ENCODE measurements at regions not wholly inside any gene's neighbourhood (a gene's known extent, or its start where the extent isn't known, plus 50 kb on each side); places are given as distances from the start of the nearest gene placed in this dataset.

GRCh38 chr2:42902939-42903709 is 110.7 kb upstream of the HAAO start:
- no peak for TF ChIP-seq CTCF (IDR thresholded peaks at IDR 0.05; ENCODE audit: borderline replicate concordance, insufficient read depth, low read depth, low read length)

GRCh38 chr2:42901076-42901640 is 108.8 kb upstream of the HAAO start:
- H3K4me3 ChIP-seq (ENCODE audit: low read depth, low read length) = no peak overlapping the region
- TF ChIP-seq CTCF (IDR thresholded peaks at IDR 0.05; ENCODE audit: borderline replicate concordance, insufficient read depth, low read depth, low read length) = no peak

More at GRCh38 chr2:42902939-42903709, 110.7 kb upstream of the HAAO start:
- H3K4me3 ChIP-seq (ENCODE audit: low read depth, low read length) = no peak overlapping the region

GRCh38 chr2:42900289-42900891 is 108.0 kb upstream of the HAAO start:
- no peak for TF ChIP-seq CTCF (IDR thresholded peaks at IDR 0.05; ENCODE audit: borderline replicate concordance, insufficient read depth, low read depth, low read length)
- no peak overlapping the region for H3K4me3 ChIP-seq (ENCODE audit: low read depth, low read length)

GRCh38 chr2:42897358-42897757 is 105.0 kb upstream of the HAAO start:
- H3K4me3 ChIP-seq (ENCODE audit: low read depth, low read length) = no peak overlapping the region
- no peak for TF ChIP-seq CTCF (IDR thresholded peaks at IDR 0.05; ENCODE audit: borderline replicate concordance, insufficient read depth, low read depth, low read length)

GRCh38 chr2:42895791-42896135 is 103.4 kb upstream of the HAAO start:
- H3K4me3 ChIP-seq (ENCODE audit: low read depth, low read length) = no peak overlapping the region
- TF ChIP-seq CTCF (IDR thresholded peaks at IDR 0.05; ENCODE audit: borderline replicate concordance, insufficient read depth, low read depth, low read length) = no peak

- H3K4me3 ChIP-seq (ENCODE audit: low read depth, low read length) = no peak overlapping the region
- TF ChIP-seq CTCF (IDR thresholded peaks at IDR 0.05; ENCODE audit: borderline replicate concordance, insufficient read depth, low read depth, low read length) = no peak
Measured at GRCh38 chr2:42895134-42895790, 102.9 kb upstream of the HAAO start.

All from GM12875 (cell line).